ENCODE measurements at regions not wholly inside any gene's neighbourhood (a gene's known extent, or its start where the extent isn't known, plus 50 kb on each side); places are given as distances from the start of the nearest gene placed in this dataset.

DNA sequence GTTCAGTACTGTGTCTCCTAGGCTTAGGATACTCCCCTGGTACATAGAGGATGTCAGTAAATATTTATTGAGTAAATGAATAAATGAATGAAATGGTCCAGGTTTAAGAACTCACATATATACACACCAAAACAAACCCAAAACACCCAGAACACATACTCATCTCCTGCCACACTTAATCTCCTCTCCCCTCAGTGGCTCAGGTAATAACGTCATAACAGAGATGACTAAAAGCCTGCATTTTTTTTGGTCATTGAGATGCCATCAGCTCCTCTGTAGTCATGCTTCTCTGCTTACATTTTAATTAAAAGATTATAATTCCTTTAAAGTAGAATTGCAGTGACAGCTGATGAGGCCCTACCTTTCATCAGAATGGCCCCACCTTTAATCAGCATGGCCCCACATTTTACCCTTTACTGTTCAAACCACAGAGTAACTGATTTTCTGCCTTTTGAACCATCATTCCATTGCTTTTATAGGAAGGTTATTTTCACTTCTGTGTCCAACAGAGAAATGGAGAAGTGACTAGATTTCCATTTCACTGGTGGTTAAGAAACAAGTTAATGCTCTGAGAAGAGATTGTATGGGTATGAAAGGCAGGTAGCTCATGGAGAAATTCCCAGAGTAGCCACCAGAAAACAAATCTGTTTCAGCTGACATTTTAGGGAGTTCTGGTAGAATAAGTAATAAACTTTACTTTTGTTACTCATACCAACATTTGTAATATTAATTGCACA, 193.4 kb upstream of the ATP2B1 start:
- H3K4me3 ChIP-seq (replicated peaks in 1 of 3; ENCODE audit: insufficient read depth in 1 of 3, low read depth in 1 of 3, low read length in 3 of 3), result no peak overlapping the region
- H3K27me3 ChIP-seq (ENCODE audit: control insufficient read depth in 2 of 2, insufficient read depth in 2 of 2, low read length in 2 of 2), result no peaks in the 10 kb centered on the region
- H3K4me1 ChIP-seq (ENCODE audit: control insufficient read depth, extremely low read depth, insufficient read depth, low read length), result no peaks in the 10 kb centered on the region
- TF ChIP-seq, protein P1, sequence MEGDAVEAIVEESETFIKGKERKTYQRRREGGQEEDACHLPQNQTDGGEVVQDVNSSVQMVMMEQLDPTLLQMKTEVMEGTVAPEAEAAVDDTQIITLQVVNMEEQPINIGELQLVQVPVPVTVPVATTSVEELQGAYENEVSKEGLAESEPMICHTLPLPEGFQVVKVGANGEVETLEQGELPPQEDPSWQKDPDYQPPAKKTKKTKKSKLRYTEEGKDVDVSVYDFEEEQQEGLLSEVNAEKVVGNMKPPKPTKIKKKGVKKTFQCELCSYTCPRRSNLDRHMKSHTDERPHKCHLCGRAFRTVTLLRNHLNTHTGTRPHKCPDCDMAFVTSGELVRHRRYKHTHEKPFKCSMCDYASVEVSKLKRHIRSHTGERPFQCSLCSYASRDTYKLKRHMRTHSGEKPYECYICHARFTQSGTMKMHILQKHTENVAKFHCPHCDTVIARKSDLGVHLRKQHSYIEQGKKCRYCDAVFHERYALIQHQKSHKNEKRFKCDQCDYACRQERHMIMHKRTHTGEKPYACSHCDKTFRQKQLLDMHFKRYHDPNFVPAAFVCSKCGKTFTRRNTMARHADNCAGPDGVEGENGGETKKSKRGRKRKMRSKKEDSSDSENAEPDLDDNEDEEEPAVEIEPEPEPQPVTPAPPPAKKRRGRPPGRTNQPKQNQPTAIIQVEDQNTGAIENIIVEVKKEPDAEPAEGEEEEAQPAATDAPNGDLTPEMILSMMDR (IDR thresholded peaks at IDR 0.05; ENCODE audit: extremely low read depth in 1 of 2, insufficient read depth in 1 of 2, low read depth in 1 of 2, low read length in 2 of 2), result no peak
- TF ChIP-seq EZH2 (IDR thresholded peaks at IDR 0.05; ENCODE audit: borderline replicate concordance, low read depth, low read length, severe bottlenecking) (no peak), JUN (IDR thresholded peaks at IDR 0.05; ENCODE audit: borderline replicate concordance, insufficient read depth, insufficient read length, low read depth) (no peak), MYC (IDR thresholded peaks at IDR 0.05; ENCODE audit: low read depth, low read length) (no peak), POLR2AphosphoS5 (IDR thresholded peaks at IDR 0.05; ENCODE audit: insufficient read depth, low read depth, low read length) (no peak), POLR2A (IDR thresholded peaks at IDR 0.05; ENCODE audit: low read depth, low read length) (no peak), GATA2 (IDR thresholded peaks at IDR 0.05; ENCODE audit: insufficient read depth, insufficient read length, low read depth, low read length) (no peak), FOS (IDR thresholded peaks at IDR 0.05; ENCODE audit: borderline replicate concordance, insufficient read depth, low read length) (no peak)
- TF ChIP-seq, protein P2, sequence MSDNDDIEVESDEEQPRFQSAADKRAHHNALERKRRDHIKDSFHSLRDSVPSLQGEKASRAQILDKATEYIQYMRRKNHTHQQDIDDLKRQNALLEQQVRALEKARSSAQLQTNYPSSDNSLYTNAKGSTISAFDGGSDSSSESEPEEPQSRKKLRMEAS (IDR thresholded peaks at IDR 0.05; ENCODE audit: insufficient read depth, insufficient read length), result no peak
- no peak for DNase-seq (ENCODE audit: low read depth, low spot score)
- no peaks in the 10 kb centered on the region for H3K9me3 ChIP-seq (replicated peaks; ENCODE audit: control insufficient read depth, insufficient read depth, low read length)
- ChIA-PET CTCF (no interaction called here), POLR2A (no interaction called here)
- H3K9me1 ChIP-seq (replicated peaks; ENCODE audit: control insufficient read depth, extremely low read depth, insufficient read depth, low read length), result no peaks in the 10 kb centered on the region
- no peak overlapping the region for H3K9ac ChIP-seq (replicated peaks; ENCODE audit: extremely low read depth, insufficient read depth, low read length)
- FAIRE-seq, result no peak
- no peak overlapping the region for H2AFZ ChIP-seq (ENCODE audit: low read depth, low read length)
- no TSS peak for BruUV-seq (replicated peaks)
- H3K36me3 ChIP-seq (ENCODE audit: control insufficient read depth in 2 of 2, extremely low read depth in 1 of 2, insufficient read depth in 2 of 2, low read length in 2 of 2), result no peaks in the 10 kb centered on the region
- no peak overlapping the region for H3K4me2 ChIP-seq (ENCODE audit: insufficient read depth, low read length)
- intact Hi-C loops (cut with micrococcal nuclease), result no loop called here
- H3K79me2 ChIP-seq (ENCODE audit: control insufficient read depth, insufficient read depth, low read length), result no peaks in the 10 kb centered on the region
- no peak overlapping the region for H3K27ac ChIP-seq (ENCODE audit: insufficient read depth, low read depth, low read length)
- dilution Hi-C loops (cut with MboI; ENCODE audit: extremely low pct_ligation_motif_present, low sequenced_read_pairs), result no loop called here
- H4K20me1 ChIP-seq (replicated peaks; ENCODE audit: control insufficient read depth, extremely low read depth, insufficient read depth, low read length), result no peaks in the 10 kb centered on the region
